SU-DHL-6 (cell line): ENCODE measurements at regions not wholly inside any gene's neighbourhood (a gene's known extent, or its start where the extent isn't known, plus 50 kb on each side); places are given as distances from the start of the nearest gene placed in this dataset.

ENCODE experiments used
- H2AFZ ChIP-seq: fragments of 200-600 bp; sonication (generic); 2 replicates; pipeline ENCODE4 v1.6.1; 2014; ENCODE audit warnings: low read depth, mild to moderate bottlenecking, moderate library complexity, mixed read lengths, antibody characterized with exemption, low read length; ENCODE audit not compliant: severe bottlenecking
- H3F3A ChIP-seq: fragments of 200-600 bp; shearing (Covaris generic); 2 replicates; pipeline ENCODE4 v1.6.0; 2016; ENCODE audit warnings: antibody characterized with exemption, mild to moderate bottlenecking; ENCODE audit not compliant: insufficient read depth
- H3K27ac ChIP-seq: fragments of 200-600 bp; sonication (generic); 2 replicates; pipeline ENCODE4 v1.5.1; 2016; ENCODE audit warnings: low read depth, mild to moderate bottlenecking, low read length, moderate library complexity, mixed read lengths
- H3K27me3 ChIP-seq: fragments of 200-600 bp; sonication (generic), shearing (Covaris generic); 2 replicates; pipeline ENCODE4 v1.6.0; 2014; ENCODE audit warnings: mild to moderate bottlenecking, low read length
- H3K36me3 ChIP-seq: fragments of 200-600 bp; sonication (generic); 2 replicates; pipeline ENCODE4 v1.6.1; 2014; ENCODE audit warnings: mild to moderate bottlenecking, low read length, mixed read lengths
- H3K4me2 ChIP-seq: fragments of 300-600, 200-600 bp; shearing (Covaris generic), sonication (generic); 2 replicates; pipeline ENCODE4 v1.6.0; 2014; ENCODE audit warnings: low read length, low read depth, mild to moderate bottlenecking; ENCODE audit not compliant: poor library complexity, severe bottlenecking
- H3K4me3 ChIP-seq: fragments of 200-600 bp; sonication (generic); 2 replicates; pipeline ENCODE4 v1.5.1; 2014; ENCODE audit warnings: antibody characterized with exemption, low read length, mild to moderate bottlenecking, mixed read lengths; ENCODE audit not compliant: insufficient read depth, poor library complexity, severe bottlenecking
- H3K79me2 ChIP-seq: fragments of 200-600 bp; sonication (generic); 2 replicates; pipeline ENCODE4 v1.6.1; 2014; ENCODE audit warnings: mild to moderate bottlenecking, low read length, moderate library complexity; ENCODE audit not compliant: insufficient read depth
- H3K9ac ChIP-seq: fragments of 200-600 bp; sonication (generic); 2 replicates; pipeline ENCODE4 v1.7.0; 2014; ENCODE audit warnings: mild to moderate bottlenecking, low read length
- H3K9me2 ChIP-seq: fragments of 200-600 bp; sonication (generic); replicated peaks from 2 replicates; pipeline ENCODE4 v1.6.1; 2014; ENCODE audit warnings: low read length; ENCODE audit not compliant: insufficient read depth
- H3K9me3 ChIP-seq: fragments of 200-600 bp; sonication (generic); 2 replicates; pipeline ENCODE4 v1.6.1; 2014; ENCODE audit warnings: low read length, mixed read lengths; ENCODE audit not compliant: insufficient read depth
- H4K20me1 ChIP-seq: fragments of 200-600 bp; sonication (generic); 2 replicates; pipeline ENCODE4 v1.6.1; 2014; ENCODE audit warnings: low read depth, mild to moderate bottlenecking, antibody characterized with exemption, low read length, moderate library complexity, mixed read lengths
- EZH2phosphoT487 ChIP-seq: fragments of 200-600 bp; sonication (generic), shearing (Covaris generic); conservative IDR thresholded peaks from 2 replicates; pipeline ENCODE4 v1.6.1; 2018; ENCODE audit warnings: mild to moderate bottlenecking, antibody characterized with exemption, low read length, moderate library complexity, mixed read lengths
- TF ChIP-seq, protein P1 (sequence below): fragments of 200-600 bp; sonication (generic); IDR thresholded peaks from one replicate; pipeline ENCODE4 v1.5.1; 2017; ENCODE audit warnings: antibody characterized with exemption, mild to moderate bottlenecking, low read length, moderate library complexity; ENCODE audit not compliant: insufficient read depth, poor library complexity, severe bottlenecking

DNA sequence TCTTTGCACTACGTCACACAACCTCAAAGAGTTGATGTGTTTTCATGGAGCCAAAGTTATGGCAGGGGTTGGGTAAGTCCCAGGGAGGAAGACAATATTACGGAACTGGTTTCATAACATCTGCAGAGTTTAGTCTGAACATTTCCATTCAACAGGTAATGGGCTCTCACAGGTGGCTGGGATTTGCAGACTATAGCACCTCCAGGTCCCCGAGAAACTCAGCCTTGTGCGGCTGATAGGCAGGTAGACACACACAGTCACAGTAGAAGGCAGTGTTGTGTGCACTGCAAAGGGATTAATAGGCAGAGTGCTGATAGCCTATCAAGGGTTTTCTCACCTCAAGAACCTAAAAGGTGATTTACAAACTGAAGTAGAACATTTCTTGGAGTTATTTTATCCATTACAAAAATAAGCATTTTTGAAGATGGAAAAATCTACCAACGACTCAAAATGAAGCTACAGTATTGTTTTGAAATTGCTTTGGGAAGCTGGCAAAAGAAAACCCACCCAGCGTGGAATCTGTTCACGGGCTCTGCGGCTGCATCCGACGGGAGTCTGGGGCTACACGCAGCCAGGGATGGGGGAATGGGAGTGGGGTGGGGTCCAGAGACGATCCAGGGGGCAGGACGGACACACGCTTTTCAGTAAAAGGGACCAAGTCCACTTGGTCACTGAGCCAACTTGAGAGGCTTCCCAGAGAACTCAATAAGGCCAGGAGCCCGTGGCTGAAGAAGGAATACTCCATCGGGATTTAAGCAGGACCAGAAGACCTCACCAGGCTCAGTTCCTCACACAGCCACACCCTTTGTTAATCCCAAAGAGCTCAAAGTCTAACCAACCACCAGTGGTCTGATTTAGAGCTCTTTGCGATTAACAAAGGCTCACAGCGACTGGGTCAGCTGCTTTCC, 82.9 kb downstream of the CHRNA1 start:
- Histone ChIP-seq H3K27me3 (no peaks in the 10 kb centered on the region), H3K4me2 (peak overlapping the region; percentile 86)

DNA sequence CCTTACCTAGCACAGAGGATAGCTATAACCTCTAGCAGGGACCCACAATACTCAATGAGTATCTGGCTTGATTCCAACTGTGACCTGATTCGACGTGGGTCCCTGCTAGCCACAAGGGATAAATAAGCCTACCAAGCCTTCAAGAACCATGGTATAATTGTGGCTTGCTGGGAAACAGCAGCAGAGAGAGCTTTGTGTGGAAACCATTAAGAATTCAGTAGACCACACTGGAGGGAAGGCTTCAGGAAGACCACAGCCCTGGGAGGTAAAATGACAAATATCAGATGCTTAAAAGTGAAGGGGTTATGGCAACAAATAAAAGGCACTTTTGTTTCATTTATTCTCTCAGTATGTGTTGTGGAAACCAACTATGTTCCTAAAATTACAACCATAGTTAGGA, 82.6 kb upstream of the WIPF1 start:
- Histone ChIP-seq H3K9ac (no peak overlapping the region), H3K4me2 (no peak overlapping the region), H3K9me3 (no peaks in the 10 kb centered on the region), H3F3A (no peaks in the 10 kb centered on the region; the same call in 1 of the 2 replicates), H3K79me2 (no peaks in the 10 kb centered on the region), H4K20me1 (no peaks in the 10 kb centered on the region), H3K27ac (no peak overlapping the region), H3K27me3 (no peaks in the 10 kb centered on the region), H3K4me3 (no peak overlapping the region), H3K36me3 (no peaks in the 10 kb centered on the region), H2AFZ (no peak overlapping the region), H3K9me2 (no peaks in the 10 kb centered on the region)
- no peak for TF ChIP-seq EZH2phosphoT487
- TF ChIP-seq, protein P1, sequence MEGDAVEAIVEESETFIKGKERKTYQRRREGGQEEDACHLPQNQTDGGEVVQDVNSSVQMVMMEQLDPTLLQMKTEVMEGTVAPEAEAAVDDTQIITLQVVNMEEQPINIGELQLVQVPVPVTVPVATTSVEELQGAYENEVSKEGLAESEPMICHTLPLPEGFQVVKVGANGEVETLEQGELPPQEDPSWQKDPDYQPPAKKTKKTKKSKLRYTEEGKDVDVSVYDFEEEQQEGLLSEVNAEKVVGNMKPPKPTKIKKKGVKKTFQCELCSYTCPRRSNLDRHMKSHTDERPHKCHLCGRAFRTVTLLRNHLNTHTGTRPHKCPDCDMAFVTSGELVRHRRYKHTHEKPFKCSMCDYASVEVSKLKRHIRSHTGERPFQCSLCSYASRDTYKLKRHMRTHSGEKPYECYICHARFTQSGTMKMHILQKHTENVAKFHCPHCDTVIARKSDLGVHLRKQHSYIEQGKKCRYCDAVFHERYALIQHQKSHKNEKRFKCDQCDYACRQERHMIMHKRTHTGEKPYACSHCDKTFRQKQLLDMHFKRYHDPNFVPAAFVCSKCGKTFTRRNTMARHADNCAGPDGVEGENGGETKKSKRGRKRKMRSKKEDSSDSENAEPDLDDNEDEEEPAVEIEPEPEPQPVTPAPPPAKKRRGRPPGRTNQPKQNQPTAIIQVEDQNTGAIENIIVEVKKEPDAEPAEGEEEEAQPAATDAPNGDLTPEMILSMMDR, result no peak

More for the DNA sequence above, 82.9 kb downstream of the CHRNA1 start:
- TF ChIP-seq, protein P1, result no peak
- TF ChIP-seq EZH2phosphoT487, result no peak
- Histone ChIP-seq H3K79me2 (no peaks in the 10 kb centered on the region), H4K20me1 (no peaks in the 10 kb centered on the region), H3K36me3 (no peaks in the 10 kb centered on the region), H3K27ac (no peak overlapping the region), H3K9me2 (no peaks in the 10 kb centered on the region), H3K9ac (peak overlapping the region; percentile 72), H3K9me3 (no peaks in the 10 kb centered on the region), H2AFZ (peak overlapping the region; percentile 99), H3K4me3 (peak overlapping the region; percentile 75), H3F3A (no peaks in the 10 kb centered on the region; the same call in 1 of the 2 replicates)

DNA sequence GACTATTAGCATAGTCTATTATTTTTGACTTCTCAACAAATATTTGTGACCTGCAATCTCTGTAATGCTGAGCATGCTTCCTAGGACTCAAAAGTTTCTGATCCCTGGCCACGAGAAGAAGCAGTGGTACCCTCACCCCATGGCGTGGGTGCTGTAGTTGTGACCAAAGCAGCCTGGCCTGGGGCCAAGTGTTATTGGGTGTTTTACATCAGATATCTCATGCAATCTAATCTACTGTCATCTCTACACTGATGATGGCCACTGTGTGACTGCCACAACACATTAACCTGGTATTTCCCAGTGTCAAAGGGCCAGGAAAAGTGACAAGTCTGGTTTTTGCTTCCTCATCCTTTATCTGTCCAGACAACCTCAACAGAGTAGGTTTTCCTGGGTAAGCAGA, 80.8 kb upstream of the WIPF1 start:
- H4K20me1 ChIP-seq, result no peaks in the 10 kb centered on the region
- no peaks in the 10 kb centered on the region for H3K9me3 ChIP-seq
- H3K27me3 ChIP-seq, result no peaks in the 10 kb centered on the region
- H3K36me3 ChIP-seq, result no peaks in the 10 kb centered on the region
- no peak overlapping the region for H3K9ac ChIP-seq
- no peaks in the 10 kb centered on the region for H3K79me2 ChIP-seq
- H2AFZ ChIP-seq, result no peak overlapping the region
- no peaks in the 10 kb centered on the region for H3F3A ChIP-seq
- H3K4me3 ChIP-seq, result no peak overlapping the region
- no peaks in the 10 kb centered on the region for H3K9me2 ChIP-seq
- no peak for TF ChIP-seq EZH2phosphoT487
- TF ChIP-seq, protein P1, result no peak
- H3K27ac ChIP-seq, result no peak overlapping the region
- no peak overlapping the region for H3K4me2 ChIP-seq
